Vagina (tissue), 2 donors: ENCODE measurements at regions not wholly inside any gene's neighbourhood (a gene's known extent, or its start where the extent isn't known, plus 50 kb on each side); places are given as distances from the start of the nearest gene placed in this dataset.

ENCODE experiments used
- CTCF ChIP-seq, 3 experiments: fragments of 450-650 bp in 2 of 3; fragments of 200-600 bp in 1 of 3; sonication (generic) in 1 of 3; IDR thresholded peaks; one replicate each; pipeline ENCODE4 v1.5.1; 2017 to 2019; ENCODE audit warnings: antibody characterized with exemption in 3 of 3, mild to moderate bottlenecking in 2 of 3, moderate library complexity in 2 of 3
- POLR2A ChIP-seq, 2 donors: fragments of 450-650 bp; IDR thresholded peaks; one replicate each; pipeline ENCODE4 v1.6.1; 2017; ENCODE audit warnings: antibody characterized with exemption in 2 of 2, mild to moderate bottlenecking in 2 of 2, moderate library complexity in 2 of 2

DNA sequence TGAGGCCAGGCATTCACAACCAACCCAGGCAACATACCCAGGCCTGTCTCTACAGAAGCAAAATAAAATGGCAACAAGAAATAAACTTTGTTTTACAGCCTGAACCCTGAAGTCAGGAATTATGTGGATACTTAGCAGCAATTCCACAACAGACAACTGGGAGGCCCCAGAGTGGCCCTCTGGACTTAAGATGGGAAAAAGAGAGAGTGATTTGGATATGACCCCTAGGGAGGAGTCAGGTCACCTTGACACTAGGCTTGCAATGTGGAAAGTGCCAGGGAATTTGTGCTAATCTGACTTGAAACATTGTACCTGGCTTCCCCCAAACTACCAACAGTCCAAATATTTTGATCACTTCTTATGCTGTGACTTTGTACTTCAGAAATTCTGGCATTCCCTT lies 193.1 kb downstream of the PARM1 start:
- TF ChIP-seq CTCF (IDR thresholded peaks at IDR 0.05) (no peak), POLR2A (IDR thresholded peaks at IDR 0.05) (no peak)
